ENCODE measurements at regions not wholly inside any gene's neighbourhood (a gene's known extent, or its start where the extent isn't known, plus 50 kb on each side); places are given as distances from the start of the nearest gene placed in this dataset.

- TF ChIP-seq, protein P1, sequence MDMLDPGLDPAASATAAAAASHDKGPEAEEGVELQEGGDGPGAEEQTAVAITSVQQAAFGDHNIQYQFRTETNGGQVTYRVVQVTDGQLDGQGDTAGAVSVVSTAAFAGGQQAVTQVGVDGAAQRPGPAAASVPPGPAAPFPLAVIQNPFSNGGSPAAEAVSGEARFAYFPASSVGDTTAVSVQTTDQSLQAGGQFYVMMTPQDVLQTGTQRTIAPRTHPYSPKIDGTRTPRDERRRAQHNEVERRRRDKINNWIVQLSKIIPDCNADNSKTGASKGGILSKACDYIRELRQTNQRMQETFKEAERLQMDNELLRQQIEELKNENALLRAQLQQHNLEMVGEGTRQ (IDR thresholded peaks at IDR 0.05), result no peak
- TF ChIP-seq, protein P2, sequence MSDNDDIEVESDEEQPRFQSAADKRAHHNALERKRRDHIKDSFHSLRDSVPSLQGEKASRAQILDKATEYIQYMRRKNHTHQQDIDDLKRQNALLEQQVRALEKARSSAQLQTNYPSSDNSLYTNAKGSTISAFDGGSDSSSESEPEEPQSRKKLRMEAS (IDR thresholded peaks at IDR 0.05), result no peak
- no peak for TF ChIP-seq EP300 (IDR thresholded peaks at IDR 0.05)
- TF ChIP-seq MYC (IDR thresholded peaks at IDR 0.05; ENCODE audit: borderline replicate concordance, low read length), result no peak
- TF ChIP-seq ESRRA (IDR thresholded peaks at IDR 0.05; ENCODE audit: borderline replicate concordance, low read length), result no peak
- no peak for TF ChIP-seq MAFK (IDR thresholded peaks at IDR 0.05; ENCODE audit: partially characterized antibody)
Observed at GRCh38 chr7:22934023-22934422, 79.9 kb downstream of the HYCC1 start.
